Calu3 (cell line): ENCODE measurements at regions not wholly inside any gene's neighbourhood (a gene's known extent, or its start where the extent isn't known, plus 50 kb on each side); places are given as distances from the start of the nearest gene placed in this dataset.
"Not testable (repeated sequence)": the region's sequence is repeated elsewhere in the genome, so short reads cannot be mapped to it uniquely, and the experiment has no call there.

Source experiments
- BruUV-seq: library from RNA; stranded (reverse); fragments of 400-500 nt; replicated peaks from 2 replicates; lab custom pipeline; 2021; lab: Mats Ljungman, UMichigan
- CTCF ChIA-PET: fragments of 300-600 bp; sonication (Branson Sonifier 250); formaldehyde crosslinking; loops from one replicate; lab custom pipeline; 2022; ENCODE audit warnings: antibody characterized with exemption; lab: Charles Lee
- DNase-seq: peaks from one replicate; pipeline ENCODE4 v3.0.0; 2022
- H3K27ac Mint-ChIP-seq: one replicate; pipeline ENCODE4 v1.8.0; 2022; ENCODE audit warnings: mixed read lengths; ENCODE audit not compliant: unreplicated experiment
- H3K27me3 Mint-ChIP-seq: one replicate; pipeline ENCODE4 v1.8.0; 2022; ENCODE audit warnings: mixed read lengths; ENCODE audit not compliant: unreplicated experiment
- H3K36me3 Mint-ChIP-seq: one replicate; pipeline ENCODE4 v1.8.0; 2022; ENCODE audit warnings: mild to moderate bottlenecking, moderate library complexity, mixed read lengths; ENCODE audit not compliant: insufficient read depth, unreplicated experiment
- H3K4me1 Mint-ChIP-seq: one replicate; pipeline ENCODE4 v1.8.0; 2022; ENCODE audit warnings: mild to moderate bottlenecking, low read depth, mixed read lengths; ENCODE audit not compliant: unreplicated experiment
- H3K4me3 Mint-ChIP-seq: one replicate; pipeline ENCODE4 v1.8.0; 2022; ENCODE audit warnings: mild to moderate bottlenecking, low read depth, moderate library complexity, mixed read lengths; ENCODE audit not compliant: unreplicated experiment
- H3K9me3 Mint-ChIP-seq: one replicate; pipeline ENCODE4 v1.8.0; 2022; ENCODE audit warnings: low read depth, mixed read lengths; ENCODE audit not compliant: unreplicated experiment
- CTCF ChIP-seq: fragments of 200-600 bp; IDR thresholded peaks from one replicate; pipeline ENCODE4 v1.8.0; 2022; ENCODE audit warnings: antibody characterized with exemption; ENCODE audit not compliant: unreplicated experiment
- intact Hi-C: fragments of 100-400 bp; cut with micrococcal nuclease; formaldehyde crosslinking; loops from one replicate; pipeline ENCODE4 v1.10.0; 2022; ENCODE audit not compliant: unreplicated experiment

DNA sequence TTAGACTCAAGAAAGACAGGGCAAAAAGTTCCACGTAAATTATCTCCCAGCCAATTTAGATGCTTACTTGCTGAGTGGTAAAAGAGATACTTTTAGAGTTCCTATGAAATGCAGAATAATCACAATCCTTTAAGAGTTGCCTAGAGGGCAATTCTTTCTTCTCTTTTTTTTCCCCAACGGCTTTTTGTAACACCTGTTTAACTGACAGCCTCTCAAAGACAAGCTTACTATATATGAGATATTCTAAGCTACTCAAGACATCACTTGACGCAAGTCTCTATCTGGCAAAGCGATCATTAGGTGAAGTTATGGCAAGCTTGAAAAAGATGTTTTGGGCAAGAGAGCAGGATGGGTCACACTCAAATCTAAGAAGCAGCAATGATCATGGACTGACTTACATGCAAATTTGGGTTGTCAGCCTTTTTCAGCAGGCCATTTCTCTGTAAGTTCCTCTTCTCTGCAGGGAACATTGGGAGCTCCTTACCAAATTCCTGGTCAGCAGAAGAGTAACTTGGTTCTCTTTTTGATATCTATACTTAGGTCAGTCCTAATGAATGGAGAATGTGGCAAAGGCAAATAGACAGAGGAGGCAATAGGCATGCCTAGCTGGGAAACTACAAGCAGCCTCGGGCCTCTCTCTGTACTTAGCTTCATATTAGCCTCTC is 162.9 kb upstream of the FGF13 start:
- Mint-ChIP-seq H3K27me3 (no peaks in the 10 kb centered on the region), H3K27ac (no peak overlapping the region), H3K4me1 (no peaks in the 10 kb centered on the region), H3K9me3 (peaks cover 8% of the 10 kb centered on the region), H3K4me3 (no peak overlapping the region), H3K36me3 (no peaks in the 10 kb centered on the region)
- CTCF ChIA-PET, result no interaction called here
- no peak for TF ChIP-seq CTCF
- DNase-seq, result no peak
- intact Hi-C loops, result no loop called here
- BruUV-seq, result no TSS peak

- H3K27ac Mint-ChIP-seq, BruUV-seq, DNase-seq, CTCF ChIA-PET, intact Hi-C loops, H3K4me3 Mint-ChIP-seq, H3K27me3 Mint-ChIP-seq, H3K9me3 Mint-ChIP-seq, H3K36me3 Mint-ChIP-seq, H3K4me1 Mint-ChIP-seq: not testable (repeated sequence)
Observed at GRCh38 chrX:138873640-138874039, 162.1 kb upstream of the FGF13 start.

DNA sequence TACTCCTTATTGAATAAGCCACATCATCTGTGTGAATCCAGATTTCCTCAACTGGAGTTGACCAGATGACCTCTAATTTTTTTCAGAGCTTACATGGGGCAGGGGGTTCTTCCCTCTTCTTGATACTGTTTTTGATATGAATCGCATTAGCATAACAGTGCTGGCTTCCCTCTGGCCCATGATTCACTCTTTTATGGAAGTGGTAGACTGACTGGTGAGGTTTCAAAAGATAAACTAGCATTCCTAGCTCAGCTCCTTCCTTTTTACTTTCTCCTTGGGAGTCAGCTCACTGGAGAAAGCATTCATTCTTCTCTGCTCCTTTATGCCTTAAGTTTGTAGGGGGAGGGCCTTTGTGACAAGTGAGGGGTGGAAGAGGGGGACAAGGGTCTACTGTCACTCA is 161.0 kb upstream of the FGF13 start:
- no peak for DNase-seq
- BruUV-seq, result no TSS peak
- H3K36me3 Mint-ChIP-seq, result no peaks in the 10 kb centered on the region

GRCh38 chrX:138871739-138872138 is 160.2 kb upstream of the FGF13 start:
- Mint-ChIP-seq H3K4me3 (no peak overlapping the region), H3K4me1 (no peaks in the 10 kb centered on the region), H3K27ac (no peak overlapping the region), H3K36me3 (no peaks in the 10 kb centered on the region), H3K27me3 (no peaks in the 10 kb centered on the region), H3K9me3 (peaks cover 10% of the 10 kb centered on the region)
- no peak for DNase-seq
- TF ChIP-seq CTCF, result no peak
- BruUV-seq, result no TSS peak
- intact Hi-C loops, result no loop called here
- CTCF ChIA-PET, result no interaction called here

More for the DNA sequence above, 161.0 kb upstream of the FGF13 start:
- Mint-ChIP-seq H3K9me3 (peaks cover 8% of the 10 kb centered on the region), H3K27ac (no peak overlapping the region), H3K4me1 (no peaks in the 10 kb centered on the region), H3K4me3 (no peak overlapping the region), H3K27me3 (no peaks in the 10 kb centered on the region)
- intact Hi-C loops, result no loop called here
- TF ChIP-seq CTCF, result no peak
- CTCF ChIA-PET, result no interaction called here

GRCh38 chrX:138866643-138867042 is 155.1 kb upstream of the FGF13 start:
- H3K27ac Mint-ChIP-seq, result no peak overlapping the region
- no TSS peak for BruUV-seq
- no peak for DNase-seq
- H3K4me1 Mint-ChIP-seq, result no peaks in the 10 kb centered on the region
- H3K27me3 Mint-ChIP-seq, result no peaks in the 10 kb centered on the region
- no peak overlapping the region for H3K4me3 Mint-ChIP-seq
- no peaks in the 10 kb centered on the region for H3K36me3 Mint-ChIP-seq
- intact Hi-C loops, result no loop called here
- CTCF ChIA-PET, result no interaction called here
- no peak for TF ChIP-seq CTCF
- peaks cover 12% of the 10 kb centered on the region for H3K9me3 Mint-ChIP-seq
